ENCODE measurements at regions not wholly inside any gene's neighbourhood (a gene's known extent, or its start where the extent isn't known, plus 50 kb on each side); places are given as distances from the start of the nearest gene placed in this dataset.

DNA sequence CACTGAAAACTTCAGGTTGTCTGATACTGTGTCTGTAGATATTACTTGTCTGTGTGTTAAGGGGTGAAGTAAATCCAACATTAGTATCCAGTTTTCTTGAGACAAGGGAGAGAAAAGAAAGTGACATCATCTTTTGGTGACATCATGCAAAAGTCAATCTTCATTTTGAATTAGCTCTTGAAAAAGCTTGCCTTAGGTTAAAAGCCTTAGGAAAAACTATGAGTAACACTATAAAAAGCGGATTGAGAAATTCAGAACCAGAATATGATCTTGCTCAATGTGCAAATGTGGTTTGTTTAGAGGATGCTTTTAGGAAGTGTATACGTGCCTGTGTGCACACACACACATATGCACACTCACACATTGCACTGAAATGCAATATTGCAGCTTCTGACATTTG, 345.8 kb upstream of the CASK start:
- peak; percentile 54 for DNase-seq
- CTCF ChIA-PET = no interaction called here
- no peaks in the 10 kb centered on the region for H3K36me3 ChIP-seq (ENCODE audit: low read depth, low read length)
- no peak overlapping the region for H3K9ac ChIP-seq (ENCODE audit: low read length)
- H4K20me1 ChIP-seq (ENCODE audit: low read length) = no peaks in the 10 kb centered on the region
- H3F3A ChIP-seq (ENCODE audit: low read length, unreplicated experiment) = no peaks in the 10 kb centered on the region
- no peak overlapping the region for H2AFZ ChIP-seq (ENCODE audit: low read length)
- no peak for ATAC-seq
- no peak overlapping the region for H3K4me2 ChIP-seq (ENCODE audit: low read length)
- no peaks in the 10 kb centered on the region for H3K79me2 ChIP-seq (ENCODE audit: low read length)
- no peaks in the 10 kb centered on the region for H3K9me2 ChIP-seq (replicated peaks; ENCODE audit: low read length)
- BruUV-seq (replicated peaks) = no TSS peak
- intact Hi-C loops (cut with micrococcal nuclease) = no loop called here
- no peak for TF ChIP-seq EZH2phosphoT487 (IDR thresholded peaks at IDR 0.05; ENCODE audit: borderline replicate concordance, low read length)
- TF ChIP-seq, protein P1, sequence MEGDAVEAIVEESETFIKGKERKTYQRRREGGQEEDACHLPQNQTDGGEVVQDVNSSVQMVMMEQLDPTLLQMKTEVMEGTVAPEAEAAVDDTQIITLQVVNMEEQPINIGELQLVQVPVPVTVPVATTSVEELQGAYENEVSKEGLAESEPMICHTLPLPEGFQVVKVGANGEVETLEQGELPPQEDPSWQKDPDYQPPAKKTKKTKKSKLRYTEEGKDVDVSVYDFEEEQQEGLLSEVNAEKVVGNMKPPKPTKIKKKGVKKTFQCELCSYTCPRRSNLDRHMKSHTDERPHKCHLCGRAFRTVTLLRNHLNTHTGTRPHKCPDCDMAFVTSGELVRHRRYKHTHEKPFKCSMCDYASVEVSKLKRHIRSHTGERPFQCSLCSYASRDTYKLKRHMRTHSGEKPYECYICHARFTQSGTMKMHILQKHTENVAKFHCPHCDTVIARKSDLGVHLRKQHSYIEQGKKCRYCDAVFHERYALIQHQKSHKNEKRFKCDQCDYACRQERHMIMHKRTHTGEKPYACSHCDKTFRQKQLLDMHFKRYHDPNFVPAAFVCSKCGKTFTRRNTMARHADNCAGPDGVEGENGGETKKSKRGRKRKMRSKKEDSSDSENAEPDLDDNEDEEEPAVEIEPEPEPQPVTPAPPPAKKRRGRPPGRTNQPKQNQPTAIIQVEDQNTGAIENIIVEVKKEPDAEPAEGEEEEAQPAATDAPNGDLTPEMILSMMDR (conservative IDR thresholded peaks at IDR 0.05; ENCODE audit: low read depth, low read length) = no peak
- H3K27ac ChIP-seq (ENCODE audit: low read length) = no peak overlapping the region
- peaks cover 5% of the 10 kb centered on the region; the same call in 1 of the 2 replicates for H3K27me3 ChIP-seq (ENCODE audit: low read length)
- POLR2A ChIA-PET (ENCODE audit: unreplicated experiment) = no interaction called here
- no peak overlapping the region for H3K4me3 ChIP-seq (ENCODE audit: low read length)
- H3K9me3 ChIP-seq (ENCODE audit: low read length) = no peaks in the 10 kb centered on the region
- H3K4me1 ChIP-seq (ENCODE audit: insufficient read depth, low read length) = no peaks in the 10 kb centered on the region

DNA sequence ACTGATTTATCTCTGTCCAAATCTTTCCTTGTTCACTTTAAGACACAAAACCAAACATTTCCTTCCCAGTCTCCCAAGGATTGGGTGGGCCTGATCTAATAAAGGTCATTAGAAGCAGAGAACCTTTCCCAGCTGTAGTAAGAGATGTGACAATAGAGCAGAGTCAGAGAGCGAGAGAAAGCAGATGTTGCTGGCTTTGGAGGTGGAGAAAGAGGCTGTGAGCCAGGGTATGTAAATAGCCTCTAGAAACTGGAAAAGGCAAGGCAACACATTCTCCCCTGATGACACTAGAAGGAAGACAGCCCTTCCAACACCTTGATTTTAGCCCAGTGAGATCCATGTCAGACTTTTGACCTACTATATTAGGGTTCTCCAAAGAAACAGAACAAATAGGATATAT, 337.5 kb upstream of the CASK start:
- peaks cover 6% of the 10 kb centered on the region for H3K27me3 ChIP-seq (ENCODE audit: low read length)
- BruUV-seq (replicated peaks) = no TSS peak
- H3K36me3 ChIP-seq (ENCODE audit: low read depth, low read length) = no peaks in the 10 kb centered on the region
- no peak overlapping the region for H3K9ac ChIP-seq (ENCODE audit: low read length)
- DNase-seq = no peak
- H4K20me1 ChIP-seq (ENCODE audit: low read length) = no peaks in the 10 kb centered on the region
- ATAC-seq = no peak
- no peaks in the 10 kb centered on the region for H3F3A ChIP-seq (ENCODE audit: low read length, unreplicated experiment)
- no peak overlapping the region for H2AFZ ChIP-seq (ENCODE audit: low read length)
- ChIA-PET POLR2A (ENCODE audit: unreplicated experiment) (no interaction called here), CTCF (interaction anchor here (0.6 kb wide), 1 partner anchor 158 kb away, joined by 3 read pairs; no protein-coding TSS in a partner anchor)
- H3K4me1 ChIP-seq (ENCODE audit: insufficient read depth, low read length) = no peaks in the 10 kb centered on the region
- no peak overlapping the region for H3K27ac ChIP-seq (ENCODE audit: low read length)
- no peaks in the 10 kb centered on the region for H3K79me2 ChIP-seq (ENCODE audit: low read length)
- no peaks in the 10 kb centered on the region for H3K9me2 ChIP-seq (replicated peaks; ENCODE audit: low read length)
- H3K9me3 ChIP-seq (ENCODE audit: low read length) = no peaks in the 10 kb centered on the region
- H3K4me2 ChIP-seq (ENCODE audit: low read length) = no peak overlapping the region
- no peak for TF ChIP-seq EZH2 (IDR thresholded peaks at IDR 0.05; ENCODE audit: low read length, unreplicated experiment)
- no peak for TF ChIP-seq EZH2phosphoT487 (IDR thresholded peaks at IDR 0.05; ENCODE audit: borderline replicate concordance, low read length)
- TF ChIP-seq, protein P1 (conservative IDR thresholded peaks at IDR 0.05; ENCODE audit: low read depth, low read length) = no peak
- intact Hi-C loops (cut with micrococcal nuclease) = no loop called here
- no peak overlapping the region for H3K4me3 ChIP-seq (ENCODE audit: low read length)

DNA sequence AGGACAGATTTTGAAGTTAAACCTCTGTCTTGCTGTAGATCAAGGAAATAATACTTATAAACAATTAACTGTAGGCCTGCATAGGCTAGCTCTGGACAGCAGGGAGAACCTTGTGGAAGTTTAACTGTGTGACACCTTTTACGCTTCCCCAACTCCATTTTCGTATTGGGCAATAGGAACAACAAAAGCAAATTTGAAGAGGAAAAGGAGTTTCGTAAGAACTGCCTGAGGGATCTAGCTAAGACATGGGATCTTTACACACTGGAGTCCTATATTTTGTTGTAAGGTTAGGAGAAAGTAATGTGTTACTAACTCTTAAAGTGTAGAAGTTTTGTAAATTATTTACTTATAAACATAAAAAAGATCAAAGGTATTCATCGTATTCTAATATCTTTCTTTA, 324.9 kb upstream of the CASK start:
- no peaks in the 10 kb centered on the region for H3K36me3 ChIP-seq (ENCODE audit: low read depth, low read length)
- no peak overlapping the region for H2AFZ ChIP-seq (ENCODE audit: low read length)
- peaks cover 8% of the 10 kb centered on the region; the same call in 1 of the 2 replicates for H3K27me3 ChIP-seq (ENCODE audit: low read length)
- intact Hi-C loops (cut with micrococcal nuclease) = no loop called here
- H4K20me1 ChIP-seq (ENCODE audit: low read length) = no peaks in the 10 kb centered on the region
- no peaks in the 10 kb centered on the region for H3K9me2 ChIP-seq (replicated peaks; ENCODE audit: low read length)
- no TSS peak for BruUV-seq (replicated peaks)
- ChIA-PET POLR2A (ENCODE audit: unreplicated experiment) (no interaction called here), CTCF (no interaction called here)
- ATAC-seq (no peak), DNase-seq (no peak)
- no peaks in the 10 kb centered on the region for H3K79me2 ChIP-seq (ENCODE audit: low read length)
- no peaks in the 10 kb centered on the region for H3K9me3 ChIP-seq (ENCODE audit: low read length)
- no peak overlapping the region for H3K4me3 ChIP-seq (ENCODE audit: low read length)
- 0 out of 2 replicates have a peak, but pooled peaks cover 3% of the 10 kb centered on the region for H3K4me1 ChIP-seq (ENCODE audit: insufficient read depth, low read length)
- TF ChIP-seq EZH2phosphoT487 (IDR thresholded peaks at IDR 0.05; ENCODE audit: borderline replicate concordance, low read length) (no peak), EZH2 (IDR thresholded peaks at IDR 0.05; ENCODE audit: low read length, unreplicated experiment) (no peak)
- TF ChIP-seq, protein P1 (conservative IDR thresholded peaks at IDR 0.05; ENCODE audit: low read depth, low read length) = no peak
- H3F3A ChIP-seq (ENCODE audit: low read length, unreplicated experiment) = no peaks in the 10 kb centered on the region
- no peak overlapping the region for H3K27ac ChIP-seq (ENCODE audit: low read length)
- H3K9ac ChIP-seq (ENCODE audit: low read length) = no peak overlapping the region
- no peak overlapping the region for H3K4me2 ChIP-seq (ENCODE audit: low read length)

Measured in PC-3 (cell line).